SJSA1 (cell line): ENCODE measurements at regions not wholly inside any gene's neighbourhood (a gene's known extent, or its start where the extent isn't known, plus 50 kb on each side); places are given as distances from the start of the nearest gene placed in this dataset.

Source experiments
- DNase-seq, 2 experiments: peaks; one replicate each; pipeline ENCODE4 v3.0.0-alpha.2; 2015 to 2020; ENCODE audit warnings: low spot score in 2 of 2, low read depth in 1 of 2
- H3K27ac ChIP-seq: fragments of 250-450 bp; sonication (Bioruptor Pico); 2 replicates; pipeline ENCODE4 v1.5.1; 2020; ENCODE audit warnings: mild to moderate bottlenecking, moderate library complexity
- H3K27me3 ChIP-seq: fragments of 250-450 bp; sonication (Bioruptor Pico); replicated peaks from 2 replicates; pipeline ENCODE4 v1.5.1; 2020; ENCODE audit warnings: mild to moderate bottlenecking, moderate library complexity
- H3K36me3 ChIP-seq: fragments of 250-450 bp; sonication (Bioruptor Pico); 2 replicates; pipeline ENCODE4 v1.5.1; 2020; ENCODE audit warnings: mild to moderate bottlenecking
- H3K4me1 ChIP-seq: fragments of 250-450 bp; sonication (Bioruptor Pico); replicated peaks from 2 replicates; pipeline ENCODE4 v1.6.1; 2021; ENCODE audit warnings: mild to moderate bottlenecking
- H3K4me3 ChIP-seq: fragments of 250-450 bp; sonication (Bioruptor Pico); 2 replicates; pipeline ENCODE4 v1.5.1; 2020; ENCODE audit warnings: mild to moderate bottlenecking
- H3K9me3 ChIP-seq: fragments of 250-450 bp; sonication (Bioruptor Pico); replicated peaks from 2 replicates; pipeline ENCODE4 v1.5.1; 2020; ENCODE audit warnings: mild to moderate bottlenecking

- DNase-seq = no peak
- H3K4me3 ChIP-seq = no peak overlapping the region
- H3K27me3 ChIP-seq = no peaks in the 10 kb centered on the region; the same call in 1 of the 2 replicates
- no peaks in the 10 kb centered on the region for H3K4me1 ChIP-seq
- no peak overlapping the region for H3K27ac ChIP-seq
- H3K36me3 ChIP-seq = no peaks in the 10 kb centered on the region
- H3K9me3 ChIP-seq = no peaks in the 10 kb centered on the region
These were observed 55.4 kb downstream of the GSX1 start for GRCh38 chr13:27847669-27848068.

- no peaks in the 10 kb centered on the region for H3K36me3 ChIP-seq
- H3K4me3 ChIP-seq = no peak overlapping the region
- no peak for DNase-seq
- no peaks in the 10 kb centered on the region for H3K4me1 ChIP-seq
- H3K9me3 ChIP-seq = no peaks in the 10 kb centered on the region
- no peaks in the 10 kb centered on the region; the same call in 1 of the 2 replicates for H3K27me3 ChIP-seq
- H3K27ac ChIP-seq = no peak overlapping the region
These were observed 59.0 kb downstream of the GSX1 start for GRCh38 chr13:27851096-27851850.

- no peaks in the 10 kb centered on the region; the same call in 1 of the 2 replicates for H3K27me3 ChIP-seq
- no peaks in the 10 kb centered on the region for H3K36me3 ChIP-seq
- H3K4me3 ChIP-seq = no peak overlapping the region
- H3K27ac ChIP-seq = no peak overlapping the region
- no peak for DNase-seq
- no peaks in the 10 kb centered on the region for H3K9me3 ChIP-seq
- H3K4me1 ChIP-seq = no peaks in the 10 kb centered on the region
These were observed 60.2 kb downstream of the GSX1 start for GRCh38 chr13:27852491-27852890.

- Histone ChIP-seq H3K27ac (no peak overlapping the region), H3K36me3 (no peaks in the 10 kb centered on the region), H3K27me3 (no peaks in the 10 kb centered on the region; the same call in 1 of the 2 replicates), H3K4me3 (no peak overlapping the region), H3K4me1 (no peaks in the 10 kb centered on the region), H3K9me3 (no peaks in the 10 kb centered on the region)
- no peak for DNase-seq
These were observed 61.1 kb downstream of the GSX1 start for GRCh38 chr13:27853335-27853734.

GRCh38 chr13:27853861-27854260 lies 61.6 kb downstream of the GSX1 start:
- DNase-seq = no peak
- Histone ChIP-seq H3K27ac (no peak overlapping the region), H3K36me3 (no peaks in the 10 kb centered on the region), H3K27me3 (no peaks in the 10 kb centered on the region; the same call in 1 of the 2 replicates), H3K4me3 (no peak overlapping the region), H3K4me1 (no peaks in the 10 kb centered on the region), H3K9me3 (no peaks in the 10 kb centered on the region)

- H3K27me3 ChIP-seq = no peaks in the 10 kb centered on the region; the same call in 1 of the 2 replicates
- no peak for DNase-seq
- no peaks in the 10 kb centered on the region for H3K9me3 ChIP-seq
- H3K27ac ChIP-seq = no peak overlapping the region
- H3K4me3 ChIP-seq = no peak overlapping the region
- no peaks in the 10 kb centered on the region for H3K36me3 ChIP-seq
- H3K4me1 ChIP-seq = no peaks in the 10 kb centered on the region
These were observed 62.3 kb downstream of the GSX1 start for GRCh38 chr13:27854606-27855005.

GRCh38 chr13:27855381-27855780 lies 63.1 kb downstream of the GSX1 start:
- Histone ChIP-seq H3K27ac (no peak overlapping the region), H3K36me3 (no peaks in the 10 kb centered on the region), H3K9me3 (no peaks in the 10 kb centered on the region), H3K4me1 (no peaks in the 10 kb centered on the region), H3K4me3 (no peak overlapping the region), H3K27me3 (no peaks in the 10 kb centered on the region)
- DNase-seq = no peak

- H3K4me3 ChIP-seq = no peak overlapping the region
- no peak for DNase-seq
- H3K27ac ChIP-seq = no peak overlapping the region
- no peaks in the 10 kb centered on the region for H3K9me3 ChIP-seq
- no peaks in the 10 kb centered on the region for H3K4me1 ChIP-seq
- H3K27me3 ChIP-seq = no peaks in the 10 kb centered on the region
- no peaks in the 10 kb centered on the region for H3K36me3 ChIP-seq
These were observed 62.5 kb upstream of the PDX1 start for GRCh38 chr13:27857282-27857681.

GRCh38 chr13:27858046-27858445 lies 61.8 kb upstream of the PDX1 start:
- H3K4me3 ChIP-seq = no peak overlapping the region
- no peaks in the 10 kb centered on the region for H3K27me3 ChIP-seq
- no peaks in the 10 kb centered on the region for H3K36me3 ChIP-seq
- H3K4me1 ChIP-seq = no peaks in the 10 kb centered on the region
- no peaks in the 10 kb centered on the region for H3K9me3 ChIP-seq
- DNase-seq = no peak
- H3K27ac ChIP-seq = no peak overlapping the region

GRCh38 chr13:27860743-27861142 lies 59.1 kb upstream of the PDX1 start:
- Histone ChIP-seq H3K36me3 (no peaks in the 10 kb centered on the region), H3K4me1 (no peaks in the 10 kb centered on the region), H3K27me3 (no peaks in the 10 kb centered on the region; the same call in 1 of the 2 replicates), H3K9me3 (no peaks in the 10 kb centered on the region), H3K27ac (no peak overlapping the region), H3K4me3 (no peak overlapping the region)
- DNase-seq = no peak

- no peaks in the 10 kb centered on the region; the same call in 1 of the 2 replicates for H3K27me3 ChIP-seq
- no peaks in the 10 kb centered on the region for H3K4me1 ChIP-seq
- H3K36me3 ChIP-seq = no peaks in the 10 kb centered on the region
- no peak overlapping the region for H3K27ac ChIP-seq
- DNase-seq = no peak
- no peak overlapping the region for H3K4me3 ChIP-seq
- no peaks in the 10 kb centered on the region for H3K9me3 ChIP-seq
These were observed 58.6 kb upstream of the PDX1 start for GRCh38 chr13:27861165-27861564.

- Histone ChIP-seq H3K9me3 (no peaks in the 10 kb centered on the region), H3K4me1 (no peaks in the 10 kb centered on the region), H3K27ac (no peak overlapping the region), H3K36me3 (no peaks in the 10 kb centered on the region), H3K4me3 (no peak overlapping the region), H3K27me3 (peaks cover 3% of the 10 kb centered on the region; the same call in 1 of the 2 replicates)
- peak in 1 of 2 experiments; percentile 1 for DNase-seq
These were observed 51.0 kb upstream of the PDX1 start for GRCh38 chr13:27868641-27869435.

GRCh38 chr13:27869436-27870095 lies 50.2 kb upstream of the PDX1 start:
- H3K9me3 ChIP-seq = no peaks in the 10 kb centered on the region
- H3K4me1 ChIP-seq = no peaks in the 10 kb centered on the region
- no peak for DNase-seq
- peaks cover 3% of the 10 kb centered on the region; the same call in 1 of the 2 replicates for H3K27me3 ChIP-seq
- no peak overlapping the region for H3K27ac ChIP-seq
- no peak overlapping the region for H3K4me3 ChIP-seq
- H3K36me3 ChIP-seq = no peaks in the 10 kb centered on the region
